A549 (cell line): ENCODE measurements at regions not wholly inside any gene's neighbourhood (a gene's known extent, or its start where the extent isn't known, plus 50 kb on each side); places are given as distances from the start of the nearest gene placed in this dataset.

ENCODE experiments used
- CBX8 ChIP-seq: fragments of 200-600 bp; sonication (generic); IDR thresholded peaks from 2 replicates; pipeline ENCODE4 v1.6.1; 2016
- CTCF ChIP-seq: fragments of >200 bp; sonication (Bioruptor Twin); formaldehyde crosslinking; IDR thresholded peaks from 3 replicates; pipeline ENCODE4 v1.5.1; 2016
- EP300 ChIP-seq, 2 experiments: fragments of >200 bp; sonication (Bioruptor Twin); formaldehyde crosslinking; IDR thresholded peaks; 2 replicates in 1 of 2; 3 replicates in 1 of 2; pipeline ENCODE4 v1.6.1; 2016 to 2017
- POLR2A ChIP-seq: IDR thresholded peaks from 2 replicates; pipeline ENCODE4 v1.6.1; 2012; ENCODE audit warnings: mild to moderate bottlenecking, low read length
- RFX5 ChIP-seq: fragments of 450-650 bp; IDR thresholded peaks from 2 replicates; pipeline ENCODE4 v1.7.1; 2014; ENCODE audit warnings: antibody characterized with exemption, mild to moderate bottlenecking, moderate library complexity
- SMC3 ChIP-seq: fragments of >200 bp; sonication (Bioruptor Twin); formaldehyde crosslinking; IDR thresholded peaks from 3 replicates; pipeline ENCODE4 v1.6.1; 2018; ENCODE audit warnings: inconsistent platforms

- no peak for TF ChIP-seq CBX8
- no peak for TF ChIP-seq POLR2A
- TF ChIP-seq EP300 (IDR thresholded peaks at IDR 0.05): no peak
- TF ChIP-seq SMC3: no peak
- TF ChIP-seq RFX5: no peak
- no peak for TF ChIP-seq CTCF
Observed at GRCh38 chr5:56569076-56569475, 246.3 kb upstream of the MAP3K1 start.
